GM12878 (cell line): ENCODE measurements at regions not wholly inside any gene's neighbourhood (a gene's known extent, or its start where the extent isn't known, plus 50 kb on each side); places are given as distances from the start of the nearest gene placed in this dataset.

Experiments used
- CREM ChIP-seq: IDR thresholded peaks from 2 replicates; pipeline ENCODE4 v1.6.1; 2014; ENCODE audit warnings: antibody characterized with exemption, low read depth
- MYC ChIP-seq: IDR thresholded peaks from 2 replicates; pipeline ENCODE4 v1.6.1; 2011; ENCODE audit warnings: mild to moderate bottlenecking, low read length, moderate library complexity, inconsistent platforms; ENCODE audit not compliant: insufficient read depth, insufficient replicate concordance, insufficient read length, severe bottlenecking
- NRF1 ChIP-seq: conservative IDR thresholded peaks from 2 replicates; pipeline ENCODE4 v1.6.1; 2011; ENCODE audit warnings: mild to moderate bottlenecking, low read depth, low read length, improper control_type of control experiment
- POLR2AphosphoS2 ChIP-seq: IDR thresholded peaks from 2 replicates; pipeline ENCODE4 v1.6.1; 2011; ENCODE audit warnings: low read depth, mild to moderate bottlenecking, low read length, improper control_type of control experiment, moderate library complexity
- RB1 ChIP-seq: fragments of 450-650 bp; formaldehyde crosslinking; IDR thresholded peaks from 2 replicates; pipeline ENCODE4 v1.6.1; 2017; ENCODE audit warnings: mild to moderate bottlenecking, borderline replicate concordance
- RCOR1 ChIP-seq: conservative IDR thresholded peaks from 2 replicates; pipeline ENCODE4 v1.6.1; 2012; ENCODE audit warnings: low read depth, low read length, improper control_type of control experiment
- RFX5 ChIP-seq: IDR thresholded peaks from 2 replicates; pipeline ENCODE4 v1.6.1; 2011; ENCODE audit warnings: low read depth, low read length, improper control_type of control experiment
- TAF1 ChIP-seq: IDR thresholded peaks from 2 replicates; pipeline ENCODE4 v1.6.1; 2011; ENCODE audit warnings: mild to moderate bottlenecking, low read depth, low read length, borderline replicate concordance
- YY1 ChIP-seq: IDR thresholded peaks from 2 replicates; pipeline ENCODE4 v1.6.1; 2011; ENCODE audit warnings: low read depth, mild to moderate bottlenecking, low read length
- TF ChIP-seq, protein P1 (sequence below): IDR thresholded peaks from 2 replicates; pipeline ENCODE4 v1.6.1; 2012; ENCODE audit warnings: low read depth, low read length, improper control_type of control experiment
- TF ChIP-seq, protein P2 (sequence below): IDR thresholded peaks from 2 replicates; pipeline ENCODE4 v1.6.1; 2011; ENCODE audit warnings: low read depth, mild to moderate bottlenecking, low read length, moderate library complexity, borderline replicate concordance; ENCODE audit errors: extremely low read depth
- TF ChIP-seq, protein P3 (sequence below), 3 experiments: IDR thresholded peaks in 2 of 3; conservative IDR thresholded peaks in 1 of 3; 2 replicates each; pipeline ENCODE4 v1.5.1; 2011; ENCODE audit warnings: low read depth in 3 of 3, low read length in 3 of 3, mild to moderate bottlenecking in 3 of 3, control low read depth in 2 of 3, moderate library complexity in 2 of 3, inconsistent platforms in 1 of 3, mixed read lengths in 1 of 3; ENCODE audit not compliant: control insufficient read depth in 2 of 3, insufficient read depth in 1 of 3; ENCODE audit errors: extremely low read depth in 1 of 3
- TF ChIP-seq, protein P4 (sequence below): IDR thresholded peaks from 2 replicates; pipeline ENCODE4 v1.6.1; 2011; ENCODE audit warnings: mild to moderate bottlenecking, low read depth, low read length, moderate library complexity; ENCODE audit not compliant: insufficient replicate concordance
- TF ChIP-seq, protein P5 (sequence below): IDR thresholded peaks from 2 replicates; pipeline ENCODE4 v1.6.1; 2012; ENCODE audit warnings: mild to moderate bottlenecking, low read depth, low read length

DNA sequence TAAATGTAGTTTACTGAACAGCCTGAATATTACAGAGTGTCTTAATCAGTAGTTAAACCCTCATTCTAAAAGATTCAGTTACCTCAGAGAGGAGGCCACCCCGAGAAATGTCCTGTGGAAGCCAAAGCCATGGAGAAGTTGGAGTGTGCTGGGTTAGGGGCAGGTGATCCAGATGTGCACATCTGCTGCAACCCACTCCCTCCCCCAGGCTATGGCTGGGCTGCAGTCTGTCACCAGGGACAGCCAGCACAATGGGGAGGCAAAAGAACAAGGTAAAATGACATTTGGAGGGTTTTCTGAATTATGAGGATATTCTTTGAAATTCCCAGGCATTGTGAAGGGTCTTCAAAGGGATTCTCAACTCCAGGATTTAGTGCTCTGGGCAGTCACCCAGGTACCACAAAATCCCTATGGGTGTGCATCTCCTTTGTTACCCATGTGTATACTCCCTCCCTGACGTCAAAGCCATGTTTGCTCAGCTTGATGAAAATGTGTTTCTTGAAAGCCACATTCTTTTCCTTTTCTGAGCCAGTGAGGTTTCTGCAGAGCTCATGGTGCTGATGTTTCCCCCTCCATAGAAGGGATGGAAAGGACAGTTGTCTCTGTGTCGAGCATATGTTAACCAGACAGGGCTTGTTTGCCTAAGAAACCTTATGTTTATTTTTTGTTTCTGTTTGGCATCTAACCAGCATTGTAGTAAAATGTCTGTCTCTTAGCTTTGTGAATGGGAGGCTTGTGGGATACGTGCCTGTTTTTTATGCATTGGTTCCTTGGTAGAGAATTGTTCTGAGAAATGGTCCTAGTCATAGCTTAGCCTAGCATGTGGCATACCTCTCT lies 212.3 kb upstream of the TBX18 start:
- TF ChIP-seq YY1 (no peak), MYC (no peak), RFX5 (no peak), CREM (no peak), TAF1 (no peak), NRF1 (no peak), RCOR1 (no peak), RB1 (no peak), POLR2AphosphoS2 (no peak)
- TF ChIP-seq, protein P1, sequence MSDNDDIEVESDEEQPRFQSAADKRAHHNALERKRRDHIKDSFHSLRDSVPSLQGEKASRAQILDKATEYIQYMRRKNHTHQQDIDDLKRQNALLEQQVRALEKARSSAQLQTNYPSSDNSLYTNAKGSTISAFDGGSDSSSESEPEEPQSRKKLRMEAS = no peak
- TF ChIP-seq, protein P2, sequence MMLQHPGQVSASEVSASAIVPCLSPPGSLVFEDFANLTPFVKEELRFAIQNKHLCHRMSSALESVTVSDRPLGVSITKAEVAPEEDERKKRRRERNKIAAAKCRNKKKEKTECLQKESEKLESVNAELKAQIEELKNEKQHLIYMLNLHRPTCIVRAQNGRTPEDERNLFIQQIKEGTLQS = no peak
- TF ChIP-seq, protein P3, sequence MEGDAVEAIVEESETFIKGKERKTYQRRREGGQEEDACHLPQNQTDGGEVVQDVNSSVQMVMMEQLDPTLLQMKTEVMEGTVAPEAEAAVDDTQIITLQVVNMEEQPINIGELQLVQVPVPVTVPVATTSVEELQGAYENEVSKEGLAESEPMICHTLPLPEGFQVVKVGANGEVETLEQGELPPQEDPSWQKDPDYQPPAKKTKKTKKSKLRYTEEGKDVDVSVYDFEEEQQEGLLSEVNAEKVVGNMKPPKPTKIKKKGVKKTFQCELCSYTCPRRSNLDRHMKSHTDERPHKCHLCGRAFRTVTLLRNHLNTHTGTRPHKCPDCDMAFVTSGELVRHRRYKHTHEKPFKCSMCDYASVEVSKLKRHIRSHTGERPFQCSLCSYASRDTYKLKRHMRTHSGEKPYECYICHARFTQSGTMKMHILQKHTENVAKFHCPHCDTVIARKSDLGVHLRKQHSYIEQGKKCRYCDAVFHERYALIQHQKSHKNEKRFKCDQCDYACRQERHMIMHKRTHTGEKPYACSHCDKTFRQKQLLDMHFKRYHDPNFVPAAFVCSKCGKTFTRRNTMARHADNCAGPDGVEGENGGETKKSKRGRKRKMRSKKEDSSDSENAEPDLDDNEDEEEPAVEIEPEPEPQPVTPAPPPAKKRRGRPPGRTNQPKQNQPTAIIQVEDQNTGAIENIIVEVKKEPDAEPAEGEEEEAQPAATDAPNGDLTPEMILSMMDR (IDR thresholded peaks at IDR 0.05 in 2 of 3, conservative IDR thresholded peaks at IDR 0.05 in 1 of 3; ENCODE audit: control insufficient read depth in 2 of 3, extremely low read depth in 1 of 3, insufficient read depth in 1 of 3, low read depth in 3 of 3, low read length in 3 of 3) = no peak
- TF ChIP-seq, protein P4, sequence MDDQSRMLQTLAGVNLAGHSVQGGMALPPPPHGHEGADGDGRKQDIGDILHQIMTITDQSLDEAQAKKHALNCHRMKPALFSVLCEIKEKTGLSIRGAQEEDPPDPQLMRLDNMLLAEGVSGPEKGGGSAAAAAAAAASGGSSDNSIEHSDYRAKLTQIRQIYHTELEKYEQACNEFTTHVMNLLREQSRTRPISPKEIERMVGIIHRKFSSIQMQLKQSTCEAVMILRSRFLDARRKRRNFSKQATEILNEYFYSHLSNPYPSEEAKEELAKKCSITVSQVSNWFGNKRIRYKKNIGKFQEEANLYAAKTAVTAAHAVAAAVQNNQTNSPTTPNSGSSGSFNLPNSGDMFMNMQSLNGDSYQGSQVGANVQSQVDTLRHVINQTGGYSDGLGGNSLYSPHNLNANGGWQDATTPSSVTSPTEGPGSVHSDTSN = no peak
- TF ChIP-seq, protein P5, sequence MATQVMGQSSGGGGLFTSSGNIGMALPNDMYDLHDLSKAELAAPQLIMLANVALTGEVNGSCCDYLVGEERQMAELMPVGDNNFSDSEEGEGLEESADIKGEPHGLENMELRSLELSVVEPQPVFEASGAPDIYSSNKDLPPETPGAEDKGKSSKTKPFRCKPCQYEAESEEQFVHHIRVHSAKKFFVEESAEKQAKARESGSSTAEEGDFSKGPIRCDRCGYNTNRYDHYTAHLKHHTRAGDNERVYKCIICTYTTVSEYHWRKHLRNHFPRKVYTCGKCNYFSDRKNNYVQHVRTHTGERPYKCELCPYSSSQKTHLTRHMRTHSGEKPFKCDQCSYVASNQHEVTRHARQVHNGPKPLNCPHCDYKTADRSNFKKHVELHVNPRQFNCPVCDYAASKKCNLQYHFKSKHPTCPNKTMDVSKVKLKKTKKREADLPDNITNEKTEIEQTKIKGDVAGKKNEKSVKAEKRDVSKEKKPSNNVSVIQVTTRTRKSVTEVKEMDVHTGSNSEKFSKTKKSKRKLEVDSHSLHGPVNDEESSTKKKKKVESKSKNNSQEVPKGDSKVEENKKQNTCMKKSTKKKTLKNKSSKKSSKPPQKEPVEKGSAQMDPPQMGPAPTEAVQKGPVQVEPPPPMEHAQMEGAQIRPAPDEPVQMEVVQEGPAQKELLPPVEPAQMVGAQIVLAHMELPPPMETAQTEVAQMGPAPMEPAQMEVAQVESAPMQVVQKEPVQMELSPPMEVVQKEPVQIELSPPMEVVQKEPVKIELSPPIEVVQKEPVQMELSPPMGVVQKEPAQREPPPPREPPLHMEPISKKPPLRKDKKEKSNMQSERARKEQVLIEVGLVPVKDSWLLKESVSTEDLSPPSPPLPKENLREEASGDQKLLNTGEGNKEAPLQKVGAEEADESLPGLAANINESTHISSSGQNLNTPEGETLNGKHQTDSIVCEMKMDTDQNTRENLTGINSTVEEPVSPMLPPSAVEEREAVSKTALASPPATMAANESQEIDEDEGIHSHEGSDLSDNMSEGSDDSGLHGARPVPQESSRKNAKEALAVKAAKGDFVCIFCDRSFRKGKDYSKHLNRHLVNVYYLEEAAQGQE = no peak
